ENCODE measurements at regions not wholly inside any gene's neighbourhood (a gene's known extent, or its start where the extent isn't known, plus 50 kb on each side); places are given as distances from the start of the nearest gene placed in this dataset.

- TF ChIP-seq POLR2AphosphoS5 (IDR thresholded peaks at IDR 0.05) (no peak), POLR2A (IDR thresholded peaks at IDR 0.05) (no peak), CTCF (IDR thresholded peaks at IDR 0.05 in 8 of 11, conservative IDR thresholded peaks at IDR 0.05 in 3 of 11) (no peak)
These were observed 468.1 kb upstream of the ADARB2 start for GRCh38 chr10:2205406-2205805.

Data from spleen (tissue), 7 donors.